Memory B cell (primary cell): ENCODE measurements at regions not wholly inside any gene's neighbourhood (a gene's known extent, or its start where the extent isn't known, plus 50 kb on each side); places are given as distances from the start of the nearest gene placed in this dataset.

Source experiments
- ATAC-seq: fragments of 150-1000 bp; cut with Tn5 transposase; 2 replicates; pipeline ENCODE4 v1.10.0; 2021; ENCODE audit warnings: low read depth, mild to moderate bottlenecking, moderate library complexity
- DNase-seq, 2 donors: peaks; one replicate each; pipeline ENCODE4 v3.0.0; 2022; ENCODE audit warnings: low spot score in 2 of 2
- H3K27ac Mint-ChIP-seq: one replicate; pipeline ENCODE4 v1.8.0; 2022; ENCODE audit warnings: mild to moderate bottlenecking, moderate library complexity, mixed read lengths
- H3K27me3 Mint-ChIP-seq: one replicate; pipeline ENCODE4 v1.8.0; 2022; ENCODE audit warnings: mixed read lengths
- H3K36me3 Mint-ChIP-seq: one replicate; pipeline ENCODE4 v1.8.0; 2022; ENCODE audit warnings: mild to moderate bottlenecking, mixed read lengths
- H3K4me1 Mint-ChIP-seq: one replicate; pipeline ENCODE4 v1.8.0; 2022; ENCODE audit warnings: mixed read lengths
- H3K4me3 Mint-ChIP-seq: one replicate; pipeline ENCODE4 v1.8.0; 2022; ENCODE audit warnings: mild to moderate bottlenecking, moderate library complexity, mixed read lengths
- H3K9me3 Mint-ChIP-seq: one replicate; pipeline ENCODE4 v1.8.0; 2022; ENCODE audit warnings: mixed read lengths

GRCh38 chr3:117629505-117629904, 919.9 kb downstream of the TUSC7 start:
- no peaks in the 10 kb centered on the region for H3K4me1 Mint-ChIP-seq
- H3K36me3 Mint-ChIP-seq, result no peaks in the 10 kb centered on the region
- no peak overlapping the region for H3K27ac Mint-ChIP-seq
- no peaks in the 10 kb centered on the region for H3K9me3 Mint-ChIP-seq
- no peaks in the 10 kb centered on the region for H3K27me3 Mint-ChIP-seq
- H3K4me3 Mint-ChIP-seq, result no peak overlapping the region
- ATAC-seq (no peak), DNase-seq (no peak)

GRCh38 chr3:117630469-117630868, 920.9 kb downstream of the TUSC7 start:
- ATAC-seq (no peak), DNase-seq (no peak)
- Mint-ChIP-seq H3K27me3 (no peaks in the 10 kb centered on the region), H3K27ac (no peak overlapping the region), H3K36me3 (no peaks in the 10 kb centered on the region), H3K4me3 (no peak overlapping the region), H3K4me1 (no peaks in the 10 kb centered on the region), H3K9me3 (no peaks in the 10 kb centered on the region)

- no peak overlapping the region for H3K4me3 Mint-ChIP-seq
- no peaks in the 10 kb centered on the region for H3K36me3 Mint-ChIP-seq
- no peak overlapping the region for H3K27ac Mint-ChIP-seq
- ATAC-seq (no peak), DNase-seq (no peak)
- H3K4me1 Mint-ChIP-seq, result no peaks in the 10 kb centered on the region
- H3K9me3 Mint-ChIP-seq, result no peaks in the 10 kb centered on the region
- no peaks in the 10 kb centered on the region for H3K27me3 Mint-ChIP-seq
These were observed 921.3 kb downstream of the TUSC7 start for GRCh38 chr3:117630885-117631284.

- H3K4me3 Mint-ChIP-seq, result no peak overlapping the region
- no peaks in the 10 kb centered on the region for H3K27me3 Mint-ChIP-seq
- H3K36me3 Mint-ChIP-seq, result no peaks in the 10 kb centered on the region
- DNase-seq (no peak), ATAC-seq (no peak)
- no peaks in the 10 kb centered on the region for H3K4me1 Mint-ChIP-seq
- H3K27ac Mint-ChIP-seq, result no peak overlapping the region
- no peaks in the 10 kb centered on the region for H3K9me3 Mint-ChIP-seq
These were observed 922.2 kb downstream of the TUSC7 start for GRCh38 chr3:117631781-117632180.

- Mint-ChIP-seq H3K4me1 (no peaks in the 10 kb centered on the region), H3K36me3 (no peaks in the 10 kb centered on the region), H3K4me3 (no peak overlapping the region), H3K9me3 (no peaks in the 10 kb centered on the region), H3K27ac (no peak overlapping the region), H3K27me3 (no peaks in the 10 kb centered on the region)
- DNase-seq, result no peak
- ATAC-seq, result no peak
These were observed 922.6 kb downstream of the TUSC7 start for GRCh38 chr3:117632191-117632590.

GRCh38 chr3:117633207-117633606, 923.6 kb downstream of the TUSC7 start:
- ATAC-seq (no peak), DNase-seq (no peak)
- no peak overlapping the region for H3K27ac Mint-ChIP-seq
- no peaks in the 10 kb centered on the region for H3K27me3 Mint-ChIP-seq
- no peaks in the 10 kb centered on the region for H3K9me3 Mint-ChIP-seq
- no peaks in the 10 kb centered on the region for H3K36me3 Mint-ChIP-seq
- no peaks in the 10 kb centered on the region for H3K4me1 Mint-ChIP-seq
- H3K4me3 Mint-ChIP-seq, result no peak overlapping the region

GRCh38 chr3:117637666-117638065, 928.1 kb downstream of the TUSC7 start:
- no peak overlapping the region for H3K27ac Mint-ChIP-seq
- no peak for ATAC-seq
- H3K9me3 Mint-ChIP-seq, result no peaks in the 10 kb centered on the region
- no peak overlapping the region for H3K4me3 Mint-ChIP-seq
- no peaks in the 10 kb centered on the region for H3K36me3 Mint-ChIP-seq
- H3K27me3 Mint-ChIP-seq, result no peaks in the 10 kb centered on the region
- no peak for DNase-seq
- no peaks in the 10 kb centered on the region for H3K4me1 Mint-ChIP-seq

- no peak for DNase-seq
- Mint-ChIP-seq H3K9me3 (no peaks in the 10 kb centered on the region), H3K4me1 (no peaks in the 10 kb centered on the region), H3K4me3 (no peak overlapping the region), H3K27me3 (no peaks in the 10 kb centered on the region), H3K36me3 (no peaks in the 10 kb centered on the region), H3K27ac (no peak overlapping the region)
- no peak for ATAC-seq
These were observed 934.6 kb downstream of the TUSC7 start for GRCh38 chr3:117644203-117644602.

- DNase-seq (no peak), ATAC-seq (no peak)
- no peaks in the 10 kb centered on the region for H3K9me3 Mint-ChIP-seq
- no peaks in the 10 kb centered on the region for H3K27me3 Mint-ChIP-seq
- H3K4me1 Mint-ChIP-seq, result no peaks in the 10 kb centered on the region
- H3K36me3 Mint-ChIP-seq, result no peaks in the 10 kb centered on the region
- H3K27ac Mint-ChIP-seq, result no peak overlapping the region
- H3K4me3 Mint-ChIP-seq, result no peak overlapping the region
These were observed 936.1 kb downstream of the TUSC7 start for GRCh38 chr3:117645561-117646242.

GRCh38 chr3:117647435-117647834, 937.9 kb downstream of the TUSC7 start:
- ATAC-seq (no peak), DNase-seq (no peak)
- H3K36me3 Mint-ChIP-seq, result no peaks in the 10 kb centered on the region
- no peak overlapping the region for H3K27ac Mint-ChIP-seq
- H3K27me3 Mint-ChIP-seq, result no peaks in the 10 kb centered on the region
- no peaks in the 10 kb centered on the region for H3K9me3 Mint-ChIP-seq
- no peaks in the 10 kb centered on the region for H3K4me1 Mint-ChIP-seq
- H3K4me3 Mint-ChIP-seq, result no peak overlapping the region

- H3K27me3 Mint-ChIP-seq, result peaks cover 1% of the 10 kb centered on the region
- H3K27ac Mint-ChIP-seq, result no peak overlapping the region
- no peaks in the 10 kb centered on the region for H3K4me1 Mint-ChIP-seq
- H3K9me3 Mint-ChIP-seq, result no peaks in the 10 kb centered on the region
- ATAC-seq, result no peak
- no peak for DNase-seq
- no peak overlapping the region for H3K4me3 Mint-ChIP-seq
- H3K36me3 Mint-ChIP-seq, result no peaks in the 10 kb centered on the region
These were observed 941.7 kb downstream of the TUSC7 start for GRCh38 chr3:117651246-117651645.

GRCh38 chr3:117656391-117656790, 946.8 kb downstream of the TUSC7 start:
- H3K4me1 Mint-ChIP-seq, result no peaks in the 10 kb centered on the region
- no peaks in the 10 kb centered on the region for H3K9me3 Mint-ChIP-seq
- H3K4me3 Mint-ChIP-seq, result no peak overlapping the region
- peaks cover 1% of the 10 kb centered on the region for H3K27me3 Mint-ChIP-seq
- DNase-seq, result no peak
- no peak overlapping the region for H3K27ac Mint-ChIP-seq
- ATAC-seq, result no peak
- no peaks in the 10 kb centered on the region for H3K36me3 Mint-ChIP-seq

- DNase-seq (no peak), ATAC-seq (no peak)
- H3K36me3 Mint-ChIP-seq, result no peaks in the 10 kb centered on the region
- H3K4me3 Mint-ChIP-seq, result no peak overlapping the region
- H3K27me3 Mint-ChIP-seq, result peaks cover 1% of the 10 kb centered on the region
- H3K4me1 Mint-ChIP-seq, result no peaks in the 10 kb centered on the region
- H3K27ac Mint-ChIP-seq, result no peak overlapping the region
- no peaks in the 10 kb centered on the region for H3K9me3 Mint-ChIP-seq
These were observed 947.7 kb downstream of the TUSC7 start for GRCh38 chr3:117657278-117657677.

- DNase-seq (no peak), ATAC-seq (no peak)
- Mint-ChIP-seq H3K4me1 (no peaks in the 10 kb centered on the region), H3K36me3 (no peaks in the 10 kb centered on the region), H3K9me3 (no peaks in the 10 kb centered on the region), H3K27ac (no peak overlapping the region), H3K27me3 (no peaks in the 10 kb centered on the region), H3K4me3 (no peak overlapping the region)
These were observed 951.6 kb downstream of the TUSC7 start for GRCh38 chr3:117660941-117661817.

GRCh38 chr3:117661818-117662095, 952.2 kb downstream of the TUSC7 start:
- no peaks in the 10 kb centered on the region for H3K9me3 Mint-ChIP-seq
- H3K36me3 Mint-ChIP-seq, result no peaks in the 10 kb centered on the region
- H3K27me3 Mint-ChIP-seq, result no peaks in the 10 kb centered on the region
- no peaks in the 10 kb centered on the region for H3K4me1 Mint-ChIP-seq
- no peak for DNase-seq
- no peak for ATAC-seq
- H3K4me3 Mint-ChIP-seq, result no peak overlapping the region
- no peak overlapping the region for H3K27ac Mint-ChIP-seq
